H1 (cell line): ENCODE measurements at regions not wholly inside any gene's neighbourhood (a gene's known extent, or its start where the extent isn't known, plus 50 kb on each side); places are given as distances from the start of the nearest gene placed in this dataset.

Experiments used
- CTCF ChIA-PET: fragments of 300-600 bp; sonication (Branson Sonifier 250); formaldehyde crosslinking; loops from one replicate; lab custom pipeline; 2021; ENCODE audit not compliant: partially characterized antibody; lab: Charles Lee
- POLR2A ChIA-PET: fragments of 300-600 bp; sonication (Branson Sonifier 250); formaldehyde crosslinking; loops from one replicate; lab custom pipeline; 2021; ENCODE audit warnings: inconsistent platforms; ENCODE audit not compliant: partially characterized antibody; lab: Charles Lee
- DNase-seq, 2 experiments: peaks; one replicate each; pipeline versions ENCODE4 v3.0.0 to v3.0.0-alpha.2; 2010 to 2022; ENCODE audit warnings: low spot score in 2 of 2, low read depth in 1 of 2, mixed read lengths in 1 of 2
- FAIRE-seq: peaks from 2 replicates; lab custom pipeline; 2011; peaks lifted over from hg19 to GRCh38; lab: Jason Lieb, UNC
- H2AFZ ChIP-seq: 2 replicates; pipeline ENCODE4 v1.8.1; 2012; ENCODE audit warnings: low read length, inconsistent platforms
- H2AK5ac ChIP-seq: 2 replicates; pipeline ENCODE4 v1.6.1; 2013; ENCODE audit warnings: low read depth, low read length
- H2BK120ac ChIP-seq: replicated peaks from 2 replicates; pipeline ENCODE3; 2013; ENCODE audit warnings: low read depth, low read length, inconsistent platforms
- H2BK12ac ChIP-seq: 2 replicates; pipeline ENCODE4 v1.6.1; 2013; ENCODE audit warnings: low read depth, low read length
- H2BK15ac ChIP-seq: 2 replicates; pipeline ENCODE4 v1.6.1; 2013; ENCODE audit warnings: low read length
- H2BK20ac ChIP-seq: 2 replicates; pipeline ENCODE4 v1.6.1; 2013; ENCODE audit warnings: low read length
- H2BK5ac ChIP-seq: 2 replicates; pipeline ENCODE4 v1.6.1; 2013; ENCODE audit warnings: low read depth, low read length
- H3K14ac ChIP-seq: 2 replicates; pipeline ENCODE4 v1.6.1; 2013; ENCODE audit warnings: inconsistent platforms; ENCODE audit not compliant: insufficient read length
- H3K18ac ChIP-seq: 2 replicates; pipeline ENCODE4 v1.6.1; 2013; ENCODE audit warnings: low read length; ENCODE audit errors: extremely low read depth
- H3K23ac ChIP-seq: 2 replicates; pipeline ENCODE4 v1.6.1; 2013; ENCODE audit warnings: inconsistent platforms; ENCODE audit not compliant: insufficient read length
- H3K23me2 ChIP-seq: 2 replicates; pipeline ENCODE4 v1.6.1; 2013; ENCODE audit warnings: low read depth, low read length
- H3K27ac ChIP-seq: 2 replicates; pipeline ENCODE4 v1.6.1; 2011; ENCODE audit warnings: low read depth, low read length, inconsistent platforms
- H3K27me3 ChIP-seq, 4 experiments: replicated peaks in 1 of 4; 1 replicate in 1 of 4; 2 replicates in 3 of 4; pipeline versions ENCODE4 v1.6.1 to v1.8.1; 2011 to 2013; ENCODE audit warnings: low read length in 3 of 4, mild to moderate bottlenecking in 3 of 4, inconsistent platforms in 2 of 4, mixed read lengths in 2 of 4, moderate library complexity in 1 of 4; ENCODE audit not compliant: control insufficient read depth in 3 of 4, insufficient read depth in 3 of 4; ENCODE audit errors: extremely low read depth in 1 of 4
- H3K36me3 ChIP-seq, 4 experiments: 2 replicates each; pipeline versions ENCODE4 v1.6.1 to v1.8.1; 2011 to 2013; ENCODE audit warnings: mild to moderate bottlenecking in 4 of 4, low read length in 3 of 4, moderate library complexity in 2 of 4, control low read depth in 1 of 4, inconsistent platforms in 1 of 4; ENCODE audit not compliant: insufficient read depth in 4 of 4, control insufficient read depth in 2 of 4
- H3K4ac ChIP-seq: replicated peaks from 2 replicates; pipeline ENCODE3; 2013; ENCODE audit warnings: low read length, low read depth, mixed read lengths, inconsistent platforms; ENCODE audit not compliant: insufficient read length
- H3K4me1 ChIP-seq, 4 experiments: replicated peaks in 1 of 4; 1 replicate in 1 of 4; 2 replicates in 3 of 4; pipeline versions ENCODE4 v1.6.1 to v1.8.1; 2011 to 2013; ENCODE audit warnings: low read length in 3 of 4, inconsistent platforms in 2 of 4, mixed read lengths in 1 of 4; ENCODE audit not compliant: insufficient read depth in 4 of 4, control insufficient read depth in 3 of 4
- H3K4me2 ChIP-seq, 2 experiments: 2 replicates each; pipeline versions ENCODE4 v1.6.1 to v1.8.1; 2011 to 2013; ENCODE audit warnings: low read depth in 2 of 2, low read length in 2 of 2, control low read depth in 1 of 2, inconsistent platforms in 1 of 2, mild to moderate bottlenecking in 1 of 2; ENCODE audit not compliant: insufficient read depth in 1 of 2
- H3K4me3 ChIP-seq, 4 experiments: fragments of 200-600, 300-600 bp in 1 of 4; sonication (generic), shearing (Covaris generic), sonication (Bioruptor Twin) in 1 of 4; 2 replicates each; pipeline versions ENCODE4 v1.5.1 to v1.8.1; 2011 to 2016; ENCODE audit warnings: low read length in 4 of 4, low read depth in 3 of 4, control low read depth in 2 of 4, inconsistent platforms in 2 of 4, mild to moderate bottlenecking in 2 of 4, mixed read lengths in 1 of 4, moderate library complexity in 1 of 4; ENCODE audit not compliant: insufficient read depth in 2 of 4; ENCODE audit errors: extremely low read depth in 1 of 4
- H3K56ac ChIP-seq: replicated peaks from 2 replicates; pipeline ENCODE3; 2013; ENCODE audit warnings: low read depth, mild to moderate bottlenecking, mixed read lengths, low read length, inconsistent platforms; ENCODE audit not compliant: insufficient read length
- H3K79me1 ChIP-seq: 2 replicates; pipeline ENCODE4 v1.6.1; 2013; ENCODE audit warnings: low read depth, low read length, control low read depth
- H3K79me2 ChIP-seq, 2 experiments: 2 replicates each; pipeline versions ENCODE4 v1.6.1 to v1.8.1; 2012 to 2013; ENCODE audit warnings: low read length in 2 of 2, mild to moderate bottlenecking in 2 of 2, inconsistent platforms in 1 of 2; ENCODE audit not compliant: insufficient read depth in 2 of 2, control insufficient read depth in 1 of 2
- H3K9ac ChIP-seq, 4 experiments: replicated peaks in 1 of 4; 1 replicate in 1 of 4; 2 replicates in 3 of 4; pipeline versions ENCODE4 v1.6.1 to v1.8.1; 2011 to 2013; ENCODE audit warnings: low read depth in 3 of 4, low read length in 3 of 4, control low read depth in 2 of 4, mild to moderate bottlenecking in 2 of 4, moderate library complexity in 2 of 4, inconsistent platforms in 1 of 4; ENCODE audit errors: extremely low read depth in 1 of 4
- H3K9me3 ChIP-seq, 2 experiments: 2 replicates each; pipeline versions ENCODE4 v1.6.1 to v1.8.1; 2012 to 2013; ENCODE audit warnings: mild to moderate bottlenecking in 2 of 2, moderate library complexity in 2 of 2, control low read depth in 1 of 2, inconsistent platforms in 1 of 2, low read depth in 1 of 2, low read length in 1 of 2, mixed read lengths in 1 of 2; ENCODE audit not compliant: insufficient read depth in 2 of 2
- H4K20me1 ChIP-seq, 2 experiments: replicated peaks in 1 of 2; 2 replicates each; pipeline versions ENCODE3 to v1.8.1; 2011 to 2013; ENCODE audit warnings: inconsistent platforms in 2 of 2, low read length in 2 of 2, mild to moderate bottlenecking in 1 of 2; ENCODE audit not compliant: insufficient read depth in 2 of 2, control insufficient read depth in 1 of 2
- H4K5ac ChIP-seq: 2 replicates; pipeline ENCODE4 v1.6.1; 2013; ENCODE audit warnings: low read length, low read depth, mixed read lengths, inconsistent platforms; ENCODE audit not compliant: insufficient read length
- H4K8ac ChIP-seq: 2 replicates; pipeline ENCODE4 v1.8.0; 2013; ENCODE audit warnings: mild to moderate bottlenecking, moderate library complexity, low read length, inconsistent platforms; ENCODE audit not compliant: insufficient read depth; ENCODE audit errors: extremely low read depth
- H4K91ac ChIP-seq: replicated peaks from 2 replicates; pipeline ENCODE3; 2013; ENCODE audit warnings: low read length, mixed read lengths, inconsistent platforms; ENCODE audit not compliant: insufficient read length
- BCL11A ChIP-seq, 2 experiments: IDR thresholded peaks; one replicate each; pipeline ENCODE4 v1.6.1; 2011; ENCODE audit warnings: low read depth in 2 of 2, low read length in 2 of 2, mild to moderate bottlenecking in 2 of 2
- CBX5 ChIP-seq: fragments of 300-800, 300-1000 bp; sonication (generic); IDR thresholded peaks from 2 replicates; pipeline ENCODE4 v1.7.1; 2016; ENCODE audit warnings: antibody characterized with exemption, low read length, low read depth
- CHD1 ChIP-seq: IDR thresholded peaks from 2 replicates; pipeline ENCODE4 v1.6.1; 2012; ENCODE audit warnings: low read depth, low read length, improper control_type of control experiment
- EP300 ChIP-seq, 2 experiments: IDR thresholded peaks; 1 replicate in 1 of 2; 2 replicates in 1 of 2; pipeline ENCODE4 v1.6.1; 2011 to 2012; ENCODE audit warnings: low read depth in 2 of 2, low read length in 2 of 2, mild to moderate bottlenecking in 2 of 2, borderline replicate concordance in 1 of 2, inconsistent platforms in 1 of 2, moderate library complexity in 1 of 2
- EZH2 ChIP-seq: fragments of 200-600 bp; sonication (generic); IDR thresholded peaks from 2 replicates; pipeline ENCODE4 v1.7.1; 2012; ENCODE audit warnings: low read depth, mild to moderate bottlenecking, moderate library complexity, low read length, inconsistent platforms; ENCODE audit not compliant: severe bottlenecking
- GTF2F1 ChIP-seq: IDR thresholded peaks from 2 replicates; pipeline ENCODE4 v1.6.1; 2012; ENCODE audit warnings: low read depth, low read length, improper control_type of control experiment, borderline replicate concordance
- JUND ChIP-seq: IDR thresholded peaks from 2 replicates; pipeline ENCODE4 v1.6.1; 2011; ENCODE audit warnings: mild to moderate bottlenecking, improper control_type of control experiment, low read length
- MAFK ChIP-seq: IDR thresholded peaks from 2 replicates; pipeline ENCODE4 v1.6.1; 2012; ENCODE audit warnings: low read depth, mild to moderate bottlenecking, improper control_type of control experiment, low read length
- PHF8 ChIP-seq: fragments of 200-600 bp; sonication (generic); conservative IDR thresholded peaks from 2 replicates; pipeline ENCODE4 v1.7.1; 2012; ENCODE audit warnings: low read depth, mild to moderate bottlenecking, inconsistent platforms, low read length, moderate library complexity
- POLR2A ChIP-seq, 2 experiments: IDR thresholded peaks; 1 replicate in 1 of 2; 2 replicates in 1 of 2; pipeline ENCODE4 v1.6.1; 2011; ENCODE audit warnings: low read depth in 2 of 2, low read length in 2 of 2, mild to moderate bottlenecking in 2 of 2; ENCODE audit errors: control extremely low read depth in 1 of 2
- SIX5 ChIP-seq: IDR thresholded peaks from 2 replicates; pipeline ENCODE4 v1.6.1; 2011; ENCODE audit warnings: mild to moderate bottlenecking, low read depth, low read length
- TAF7 ChIP-seq: optimal IDR thresholded peaks from 2 replicates; pipeline ENCODE3; 2011; ENCODE audit warnings: low read depth, mild to moderate bottlenecking, inconsistent platforms, low read length, moderate library complexity, borderline replicate concordance
- TBP ChIP-seq: IDR thresholded peaks from 2 replicates; pipeline ENCODE4 v1.6.1; 2011; ENCODE audit warnings: low read depth, low read length, improper control_type of control experiment
- WGBS, 2 experiments: shearing (Covaris generic) in 1 of 2; methylation state at CpG; one replicate each; pipeline versions ENCODE4 v1.1.6 to v1.1.7; 2013 to 2015; ENCODE audit warnings: low lambda C conversion rate in 2 of 2, mixed read lengths in 2 of 2, inconsistent platforms in 1 of 2, low coverage in 1 of 2, missing lambda C conversion rate in 1 of 2; ENCODE audit not compliant: insufficient replicate concordance in 2 of 2, insufficient coverage in 1 of 2, insufficient read length in 1 of 2; ENCODE audit errors: extremely low coverage in 1 of 2, missing lambda C conversion rate in 1 of 2; 5-methylcytosine and 5-hydroxymethylcytosine counted together

DNA sequence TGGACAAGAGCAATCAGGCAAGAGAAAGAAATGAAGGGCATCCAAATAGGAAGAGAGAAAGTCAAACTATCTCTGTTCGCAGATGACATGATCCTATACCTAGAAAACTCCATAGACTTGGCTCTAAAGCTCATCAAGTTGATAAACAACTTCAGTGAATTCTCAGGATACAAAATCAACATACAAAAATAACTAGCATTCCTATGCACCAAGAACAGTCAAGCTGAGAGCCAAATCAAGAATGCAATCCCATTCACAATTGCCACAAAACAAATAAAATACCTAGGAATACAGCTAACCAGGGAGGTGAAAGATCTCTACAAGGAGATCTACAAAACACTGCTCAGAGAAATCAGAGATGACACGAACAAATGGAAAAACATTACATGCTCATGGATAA is 417.5 kb upstream of the ATP2B1 start:
- H2BK12ac ChIP-seq: no peak overlapping the region
- POLR2A ChIA-PET: no interaction called here
- no peaks in the 10 kb centered on the region for H3K79me1 ChIP-seq
- H3K9ac ChIP-seq: no peak overlapping the region
- no peak overlapping the region for H3K4me3 ChIP-seq
- no peak overlapping the region for H3K4me2 ChIP-seq
- H2BK15ac ChIP-seq: no peak overlapping the region
- DNase-seq (no peak), FAIRE-seq (no peak)
- no peaks in the 10 kb centered on the region for H3K4me1 ChIP-seq
- no peaks in the 10 kb centered on the region for H3K27me3 ChIP-seq
- H3K23me2 ChIP-seq: no peaks in the 10 kb centered on the region
- no peak overlapping the region for H3K56ac ChIP-seq
- no peaks in the 10 kb centered on the region for H3K36me3 ChIP-seq
- H2BK20ac ChIP-seq: no peak overlapping the region
- H2AK5ac ChIP-seq: no peak overlapping the region
- H4K5ac ChIP-seq: no peak overlapping the region
- no peak overlapping the region for H3K18ac ChIP-seq
- no peak overlapping the region for H3K14ac ChIP-seq
- H3K27ac ChIP-seq: no peak overlapping the region
- H3K79me2 ChIP-seq: no peaks in the 10 kb centered on the region
- CTCF ChIA-PET: interaction anchor here (0.6 to 1.4 kb wide), 3 partner anchors 15 to 262 kb away, joined by 3 read pairs; no protein-coding TSS in a partner anchor
- no peak overlapping the region for H3K23ac ChIP-seq
- H4K20me1 ChIP-seq: no peaks in the 10 kb centered on the region
- no peak overlapping the region for H2BK5ac ChIP-seq
- H4K8ac ChIP-seq: no peak overlapping the region
- H4K91ac ChIP-seq: no peak overlapping the region
- no peak overlapping the region for H2AFZ ChIP-seq
- no peaks in the 10 kb centered on the region for H3K9me3 ChIP-seq
- WGBS, 2 experiments: 79% methylated on average over 2 of the region's 2 CpGs; no CpG with 5 or more reads in 1 of the 2 experiments
- no peak overlapping the region for H2BK120ac ChIP-seq
- H3K4ac ChIP-seq: no peak overlapping the region
- TF ChIP-seq GTF2F1 (no peak), CHD1 (no peak), TBP (no peak), SIX5 (no peak), CBX5 (no peak), EP300 (IDR thresholded peaks at IDR 0.05; ENCODE audit: borderline replicate concordance in 1 of 2, low read depth in 2 of 2, low read length in 2 of 2) (no peak), MAFK (no peak), PHF8 (no peak), BCL11A (IDR thresholded peaks at IDR 0.05; ENCODE audit: low read depth in 2 of 2, low read length in 2 of 2) (no peak), JUND (no peak), TAF7 (no peak), POLR2A (IDR thresholded peaks at IDR 0.05; ENCODE audit: control extremely low read depth in 1 of 2, low read depth in 2 of 2, low read length in 2 of 2) (no peak), EZH2 (no peak)
